K562 (cell line): ENCODE measurements at regions not wholly inside any gene's neighbourhood (a gene's known extent, or its start where the extent isn't known, plus 50 kb on each side); places are given as distances from the start of the nearest gene placed in this dataset.

Source experiments
- ATAC-seq: fragments of 200-7000 bp; cut with Tn5 transposase; 3 replicates; pipeline ENCODE4 v1.9.1; 2020; ENCODE audit warnings: moderate library complexity
- BruUV-seq: library from RNA; stranded (reverse); fragments of 400-500 nt; replicated peaks from 2 replicates; lab custom pipeline; 2021; lab: Mats Ljungman, UMichigan
- CTCF ChIA-PET: fragments of 300-600 bp; formaldehyde crosslinking; extraction: SDS; loops from one replicate; lab custom pipeline; 2021; ENCODE audit warnings: low intra/inter-chr PET ratio; lab: Yijun Ruan, JAX
- POLR2A ChIA-PET: fragments of 300-600, 350-650 bp; sonication (Branson Sonifier 250); formaldehyde crosslinking; extraction: SDS; loops from one replicate; lab custom pipeline; 2021; ENCODE audit warnings: antibody characterized with exemption, inconsistent platforms; lab: Yijun Ruan, JAX
- DNase-seq, 4 experiments: peaks; one replicate each; pipeline versions ENCODE4 v3.0.0 to v3.0.0-alpha.2; 2011 to 2018; ENCODE audit warnings: low spot score in 3 of 4, mixed read lengths in 3 of 4; ENCODE audit errors: extremely low read depth in 1 of 4
- FAIRE-seq: peaks from 2 replicates; lab custom pipeline; 2011; peaks lifted over from hg19 to GRCh38; lab: Jason Lieb, UNC
- H2AFZ ChIP-seq: 2 replicates; pipeline ENCODE4 v1.6.0; 2011; ENCODE audit warnings: low read depth, low read length, control low read depth, inconsistent platforms
- H3K27ac ChIP-seq: fragments of 200-600 bp; 3 replicates; pipeline ENCODE4 v1.8.0; 2011; ENCODE audit warnings: low read depth, mild to moderate bottlenecking, control low read depth, inconsistent platforms, low read length, moderate library complexity, mixed read lengths; ENCODE audit errors: extremely low read depth
- H3K27me3 ChIP-seq, 2 experiments: fragments of 300-600 bp in 1 of 2; 2 replicates in 1 of 2; 3 replicates in 1 of 2; pipeline versions ENCODE4 v1.6.0 to v1.8.0; 2011; ENCODE audit warnings: inconsistent platforms in 2 of 2, low read length in 2 of 2, mild to moderate bottlenecking in 1 of 2, mixed read lengths in 1 of 2, moderate library complexity in 1 of 2; ENCODE audit not compliant: control insufficient read depth in 2 of 2, insufficient read depth in 2 of 2
- H3K36me3 ChIP-seq: fragments of 300-600 bp; 3 replicates; pipeline ENCODE4 v1.8.0; 2011; ENCODE audit warnings: mild to moderate bottlenecking, low read length, inconsistent platforms; ENCODE audit not compliant: control insufficient read depth, insufficient read depth
- H3K4me1 ChIP-seq, 2 experiments: fragments of 200-600 bp in 1 of 2; replicated peaks in 1 of 2; 2 replicates in 1 of 2; 3 replicates in 1 of 2; pipeline versions ENCODE4 v1.5.1 to v1.8.0; 2011; ENCODE audit warnings: inconsistent platforms in 2 of 2, low read length in 2 of 2, mild to moderate bottlenecking in 1 of 2, mixed read lengths in 1 of 2, moderate library complexity in 1 of 2; ENCODE audit not compliant: control insufficient read depth in 2 of 2, insufficient read depth in 2 of 2
- H3K4me2 ChIP-seq: 2 replicates; pipeline ENCODE4 v1.6.1; 2011; ENCODE audit warnings: low read length, control low read depth, inconsistent platforms, mixed read lengths; ENCODE audit not compliant: insufficient read depth
- H3K4me3 ChIP-seq: fragments of 200-600 bp; sonication (generic), shearing (Covaris generic); 2 replicates; pipeline ENCODE4 v1.5.1; 2016; ENCODE audit warnings: control low read depth, inconsistent platforms
- H3K79me2 ChIP-seq: fragments of 200-600 bp; 3 replicates; pipeline ENCODE4 v1.8.0; 2011; ENCODE audit warnings: low read length, inconsistent platforms; ENCODE audit not compliant: control insufficient read depth, insufficient read depth
- H3K9ac ChIP-seq, 2 experiments: 2 replicates each; pipeline versions ENCODE4 v1.6.0 to v1.6.1; 2011; ENCODE audit warnings: low read depth in 2 of 2, low read length in 2 of 2, control low read depth in 1 of 2, inconsistent platforms in 1 of 2, mild to moderate bottlenecking in 1 of 2, mixed read lengths in 1 of 2; ENCODE audit not compliant: insufficient read depth in 1 of 2
- H3K9me1 ChIP-seq: one replicate; pipeline ENCODE4 v1.6.0; 2011; ENCODE audit warnings: inconsistent platforms, mild to moderate bottlenecking, low read length, moderate library complexity; ENCODE audit not compliant: control insufficient read depth, insufficient read depth
- H3K9me3 ChIP-seq: replicated peaks from 2 replicates; pipeline ENCODE4 v1.5.1; 2011; ENCODE audit warnings: low read depth, low read length, inconsistent platforms; ENCODE audit not compliant: control insufficient read depth, insufficient read depth
- H4K20me1 ChIP-seq: replicated peaks from 2 replicates; pipeline ENCODE4 v1.6.1; 2011; ENCODE audit warnings: low read length, inconsistent platforms, mixed read lengths; ENCODE audit not compliant: control insufficient read depth, insufficient read depth
- E2F6 ChIP-seq, 2 experiments: IDR thresholded peaks; 2 replicates each; pipeline ENCODE4 v1.6.1; 2011; ENCODE audit warnings: borderline replicate concordance in 1 of 2, control low read depth in 1 of 2, low read depth in 1 of 2, low read length in 1 of 2, mild to moderate bottlenecking in 1 of 2, mixed read lengths in 1 of 2, moderate library complexity in 1 of 2; ENCODE audit not compliant: insufficient read depth in 1 of 2, insufficient read length in 1 of 2, poor library complexity in 1 of 2, severe bottlenecking in 1 of 2; ENCODE audit errors: extremely low read depth in 1 of 2
- ELF1 ChIP-seq: fragments of 200-800 bp; sonication (Bioruptor generic); IDR thresholded peaks from 2 replicates; pipeline ENCODE4 v1.6.1; 2016; ENCODE audit warnings: missing genetic modification characterization, missing compliant biosample characterization
- FOXK1 ChIP-seq: sonication (generic); formaldehyde crosslinking; IDR thresholded peaks from 2 replicates; pipeline ENCODE4 v1.8.0; 2022; ENCODE audit warnings: missing genetic modification reagents, mild to moderate bottlenecking, borderline replicate concordance
- FOXK2 ChIP-seq, 2 experiments: fragments of 450-650 bp; IDR thresholded peaks in 1 of 2; conservative IDR thresholded peaks in 1 of 2; 2 replicates each; pipeline ENCODE4 v1.6.1; 2016; ENCODE audit warnings: low read depth in 2 of 2, mild to moderate bottlenecking in 1 of 2
- GABPB1 ChIP-seq: sonication (generic); formaldehyde crosslinking; IDR thresholded peaks from 2 replicates; pipeline ENCODE4 v1.8.0; 2022; ENCODE audit warnings: mild to moderate bottlenecking, missing genetic modification reagents
- HIVEP1 ChIP-seq: fragments of 250-450 bp; sonication (Bioruptor Pico); IDR thresholded peaks from 2 replicates; pipeline ENCODE4 v1.4.0; 2020; ENCODE audit warnings: mild to moderate bottlenecking
- KLF10 ChIP-seq: fragments of 250-450 bp; sonication (Bioruptor Pico); IDR thresholded peaks from 2 replicates; pipeline ENCODE4 v1.6.1; 2021; ENCODE audit warnings: matching md5 sums
- MED1 ChIP-seq: sonication (generic); formaldehyde crosslinking; IDR thresholded peaks from 2 replicates; pipeline ENCODE4 v1.8.1; 2023; ENCODE audit warnings: missing genetic modification reagents, borderline replicate concordance
- NCOA2 ChIP-seq, 2 experiments: fragments of 450-650 bp; IDR thresholded peaks; 2 replicates each; pipeline ENCODE4 v1.6.1; 2018; ENCODE audit warnings: mild to moderate bottlenecking in 2 of 2, moderate library complexity in 1 of 2; ENCODE audit not compliant: partially characterized antibody in 2 of 2
- NR2C1 ChIP-seq, 2 experiments: fragments of 450-650 bp; IDR thresholded peaks; 2 replicates each; pipeline ENCODE4 v1.6.1; 2017; ENCODE audit warnings: mild to moderate bottlenecking in 2 of 2, antibody characterized with exemption in 1 of 2, inconsistent platforms in 1 of 2, missing compliant biosample characterization in 1 of 2, missing genetic modification characterization in 1 of 2
- RBM14 ChIP-seq: fragments of 200-400 bp; formaldehyde crosslinking; IDR thresholded peaks from 2 replicates; pipeline ENCODE4 v1.6.1; 2018; ENCODE audit warnings: low read depth, mild to moderate bottlenecking, low read length, moderate library complexity, borderline replicate concordance; ENCODE audit not compliant: insufficient read depth
- RFX7 ChIP-seq: fragments of 250-450 bp; sonication (Bioruptor Pico); IDR thresholded peaks from 2 replicates; pipeline ENCODE4 v1.5.1; 2021; ENCODE audit warnings: mild to moderate bottlenecking
- SMAD1 ChIP-seq: fragments of 150-350 bp; IDR thresholded peaks from 2 replicates; pipeline ENCODE4 v1.6.1; 2014; ENCODE audit warnings: low read length, low read depth; ENCODE audit not compliant: partially characterized antibody
- TFE3 ChIP-seq: fragments of 450-650 bp; formaldehyde crosslinking; IDR thresholded peaks from 2 replicates; pipeline ENCODE4 v1.4.0; 2020; ENCODE audit warnings: mild to moderate bottlenecking, mixed read lengths
- ZKSCAN8 ChIP-seq: fragments of 200-800 bp; sonication (Bioruptor generic); IDR thresholded peaks from 2 replicates; pipeline ENCODE4 v1.6.1; 2016; ENCODE audit warnings: missing genetic modification characterization, missing compliant biosample characterization
- ZNF75A ChIP-seq: fragments of 450-650 bp; formaldehyde crosslinking; IDR thresholded peaks from 2 replicates; pipeline ENCODE4 v1.4.0; 2020; ENCODE audit warnings: mild to moderate bottlenecking
- ZNF76 ChIP-seq: fragments of 250-450 bp; sonication (Bioruptor Pico); IDR thresholded peaks from 2 replicates; pipeline ENCODE4 v1.4.0; 2020; ENCODE audit warnings: mild to moderate bottlenecking, moderate library complexity, borderline replicate concordance
- ZNF785 ChIP-seq: fragments of 250-450 bp; sonication (Bioruptor Pico); IDR thresholded peaks from 2 replicates; pipeline ENCODE4 v1.4.0; 2020; ENCODE audit warnings: mild to moderate bottlenecking
- WGBS: fragments of 100-300 bp; shearing (Covaris generic); methylation state at CpG from one replicate; pipeline ENCODE4 v1.1.6; 2016; ENCODE audit warnings: low coverage, mixed read lengths; ENCODE audit not compliant: insufficient coverage; ENCODE audit errors: missing lambda C conversion rate; 5-methylcytosine and 5-hydroxymethylcytosine counted together
- in situ Hi-C: fragments of 300-500 bp; cut with MboI; formaldehyde crosslinking; loops from 4 replicates; pipeline ENCODE4 v1.15.0; 2018; ENCODE audit warnings: inconsistent platforms, mixed read lengths
- intact Hi-C: fragments of 100-400 bp; cut with micrococcal nuclease; formaldehyde crosslinking; loops from 2 replicates; pipeline ENCODE4 v1.14.2; 2022
- TF ChIP-seq, protein P1 (sequence below): fragments of 200-800 bp; sonication (Bioruptor generic); IDR thresholded peaks from 2 replicates; pipeline ENCODE4 v1.6.1; 2017; ENCODE audit warnings: missing genetic modification characterization, missing compliant biosample characterization

DNA sequence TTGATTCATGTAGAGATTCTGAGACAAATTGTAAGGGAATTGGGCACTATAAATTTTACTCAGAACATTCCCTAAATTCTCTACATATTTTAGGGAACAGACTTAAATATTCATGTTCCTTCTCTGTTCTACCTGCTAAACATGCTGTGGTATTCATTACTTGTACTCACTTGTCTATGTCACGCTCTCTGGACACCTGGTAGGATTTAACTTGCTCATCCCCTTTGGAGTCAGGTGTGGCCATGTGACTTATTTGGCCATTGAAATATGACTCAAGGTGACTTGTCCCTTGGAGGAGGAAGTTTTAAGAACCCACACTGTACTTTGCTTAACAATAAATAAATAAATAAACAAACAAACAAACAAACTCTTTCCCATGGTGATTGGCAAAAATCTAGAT lies 2258.8 kb upstream of the WWC1 start (continued):
- TF ChIP-seq HIVEP1 (no peak), ZNF76 (CRISPR knock-in tag) (no peak), NR2C1 (IDR thresholded peaks at IDR 0.05) (no peak), NR2C1 (tag; IDR thresholded peaks at IDR 0.05) (no peak), MED1 (CRISPR knock-in tag) (no peak)

DNA sequence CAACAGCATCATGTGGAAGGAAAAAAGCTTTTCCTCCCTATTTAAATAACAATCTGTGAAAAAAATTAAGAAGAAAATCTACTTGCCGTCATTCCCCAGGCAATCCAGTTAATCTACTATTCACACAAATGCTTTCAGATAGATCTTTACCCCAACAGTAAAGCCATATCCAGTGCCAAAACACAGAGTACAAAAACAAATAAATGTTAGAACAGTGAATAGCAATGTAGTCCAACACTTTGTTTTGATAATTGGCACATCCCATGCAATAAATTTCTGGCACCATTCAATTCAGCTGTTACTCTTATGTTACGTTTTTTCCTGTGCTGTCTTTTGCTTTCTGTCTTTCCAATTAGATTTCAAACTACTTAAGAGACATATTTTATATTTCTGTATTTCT lies 2245.5 kb upstream of the WWC1 start:
- DNase-seq (no peak), ATAC-seq (no peak), FAIRE-seq (no peak)
- no peaks in the 10 kb centered on the region for H3K27me3 ChIP-seq
- WGBS: 3% methylated on average over 2 of the region's 2 CpGs
- no peaks in the 10 kb centered on the region for H3K9me1 ChIP-seq
- no peaks in the 10 kb centered on the region for H3K9me3 ChIP-seq
- H4K20me1 ChIP-seq: no peaks in the 10 kb centered on the region
- intact Hi-C loops (no loop called here), in situ Hi-C loops (no loop called here)
- BruUV-seq: no TSS peak
- ChIA-PET CTCF (no interaction called here), POLR2A (no interaction called here)
- no peak overlapping the region for H3K4me2 ChIP-seq
- no peak overlapping the region for H3K9ac ChIP-seq
- H3K4me1 ChIP-seq: no peaks in the 10 kb centered on the region
- H3K27ac ChIP-seq: no peak overlapping the region
- no peaks in the 10 kb centered on the region for H3K36me3 ChIP-seq
- H2AFZ ChIP-seq: no peak overlapping the region
- no peaks in the 10 kb centered on the region for H3K79me2 ChIP-seq
- no peak overlapping the region for H3K4me3 ChIP-seq
- TF ChIP-seq E2F6 (IDR thresholded peaks at IDR 0.05; ENCODE audit: borderline replicate concordance in 1 of 2, extremely low read depth in 1 of 2, insufficient read depth in 1 of 2, insufficient read length in 1 of 2, low read depth in 1 of 2, low read length in 1 of 2, poor library complexity in 1 of 2, severe bottlenecking in 1 of 2) (no peak), FOXK2 (conservative IDR thresholded peaks at IDR 0.05 in 1 of 2, IDR thresholded peaks at IDR 0.05 in 1 of 2; ENCODE audit: low read depth in 2 of 2) (no peak), RBM14 (no peak), GABPB1 (no peak), SMAD1 (no peak), ELF1 (tag) (no peak), ZNF75A (CRISPR knock-in tag) (no peak), ZKSCAN8 (CRISPR knock-in tag) (no peak), RFX7 (CRISPR knock-in tag) (no peak), TFE3 (no peak), NCOA2 (IDR thresholded peaks at IDR 0.05; ENCODE audit: partially characterized antibody in 2 of 2) (no peak), KLF10 (CRISPR knock-in tag) (no peak), ZNF785 (CRISPR knock-in tag) (no peak), FOXK1 (CRISPR knock-in tag) (no peak)
- TF ChIP-seq, protein P1, sequence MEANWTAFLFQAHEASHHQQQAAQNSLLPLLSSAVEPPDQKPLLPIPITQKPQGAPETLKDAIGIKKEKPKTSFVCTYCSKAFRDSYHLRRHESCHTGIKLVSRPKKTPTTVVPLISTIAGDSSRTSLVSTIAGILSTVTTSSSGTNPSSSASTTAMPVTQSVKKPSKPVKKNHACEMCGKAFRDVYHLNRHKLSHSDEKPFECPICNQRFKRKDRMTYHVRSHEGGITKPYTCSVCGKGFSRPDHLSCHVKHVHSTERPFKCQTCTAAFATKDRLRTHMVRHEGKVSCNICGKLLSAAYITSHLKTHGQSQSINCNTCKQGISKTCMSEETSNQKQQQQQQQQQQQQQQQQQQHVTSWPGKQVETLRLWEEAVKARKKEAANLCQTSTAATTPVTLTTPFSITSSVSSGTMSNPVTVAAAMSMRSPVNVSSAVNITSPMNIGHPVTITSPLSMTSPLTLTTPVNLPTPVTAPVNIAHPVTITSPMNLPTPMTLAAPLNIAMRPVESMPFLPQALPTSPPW (CRISPR knock-in tag): no peak
